ENCODE measurements at regions not wholly inside any gene's neighbourhood (a gene's known extent, or its start where the extent isn't known, plus 50 kb on each side); places are given as distances from the start of the nearest gene placed in this dataset.

DNA sequence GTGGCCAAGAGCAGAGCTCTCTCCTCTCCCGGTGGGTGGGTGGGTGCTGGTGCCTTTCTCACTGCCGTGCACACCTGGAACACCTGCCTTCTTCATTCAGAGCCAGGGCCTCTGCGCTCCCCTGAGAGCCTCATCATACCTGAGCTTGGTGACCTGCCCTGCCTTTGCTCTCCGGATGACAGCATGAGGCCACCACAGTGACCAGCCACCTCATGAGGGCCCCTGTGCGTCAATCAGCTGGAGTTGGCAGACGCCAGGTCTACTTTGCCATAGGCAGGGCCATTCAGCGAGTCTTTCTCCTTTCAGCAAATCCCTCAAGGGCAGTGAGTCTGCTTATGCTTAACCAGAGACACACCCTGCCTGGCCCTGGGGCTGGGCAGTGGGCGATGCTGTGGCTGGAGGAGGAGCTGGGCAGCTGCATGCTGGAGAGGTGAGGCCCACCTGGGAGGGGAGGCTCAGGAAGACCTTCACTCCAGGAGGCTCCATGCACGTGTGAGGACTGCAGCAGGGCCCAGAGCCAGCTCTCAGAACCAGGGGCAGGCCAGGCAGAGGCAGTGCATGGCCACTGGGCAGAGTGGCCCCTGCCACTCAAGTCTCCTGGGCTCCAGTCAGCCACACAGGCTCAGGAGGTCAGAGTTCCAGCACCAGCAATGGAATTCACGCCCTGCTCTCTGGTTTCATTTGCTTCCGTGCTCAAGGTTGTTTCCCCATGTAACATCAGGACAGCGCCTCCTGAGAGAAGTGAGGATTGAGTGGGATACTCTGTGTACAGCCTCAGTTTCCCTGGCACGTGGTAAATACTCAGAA lies 417.5 kb upstream of the MYT1L start:
- TF ChIP-seq, protein P1, sequence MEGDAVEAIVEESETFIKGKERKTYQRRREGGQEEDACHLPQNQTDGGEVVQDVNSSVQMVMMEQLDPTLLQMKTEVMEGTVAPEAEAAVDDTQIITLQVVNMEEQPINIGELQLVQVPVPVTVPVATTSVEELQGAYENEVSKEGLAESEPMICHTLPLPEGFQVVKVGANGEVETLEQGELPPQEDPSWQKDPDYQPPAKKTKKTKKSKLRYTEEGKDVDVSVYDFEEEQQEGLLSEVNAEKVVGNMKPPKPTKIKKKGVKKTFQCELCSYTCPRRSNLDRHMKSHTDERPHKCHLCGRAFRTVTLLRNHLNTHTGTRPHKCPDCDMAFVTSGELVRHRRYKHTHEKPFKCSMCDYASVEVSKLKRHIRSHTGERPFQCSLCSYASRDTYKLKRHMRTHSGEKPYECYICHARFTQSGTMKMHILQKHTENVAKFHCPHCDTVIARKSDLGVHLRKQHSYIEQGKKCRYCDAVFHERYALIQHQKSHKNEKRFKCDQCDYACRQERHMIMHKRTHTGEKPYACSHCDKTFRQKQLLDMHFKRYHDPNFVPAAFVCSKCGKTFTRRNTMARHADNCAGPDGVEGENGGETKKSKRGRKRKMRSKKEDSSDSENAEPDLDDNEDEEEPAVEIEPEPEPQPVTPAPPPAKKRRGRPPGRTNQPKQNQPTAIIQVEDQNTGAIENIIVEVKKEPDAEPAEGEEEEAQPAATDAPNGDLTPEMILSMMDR (IDR thresholded peaks at IDR 0.05) = no peak
- TF ChIP-seq POLR2A (IDR thresholded peaks at IDR 0.05) = no peak
